Hematopoietic multipotent progenitor cell treated with erythropoietin and hydrocortisone succinate and interleukin-3 and kit ligand, for 8 days (in vitro differentiated cells): ENCODE measurements at regions not wholly inside any gene's neighbourhood (a gene's known extent, or its start where the extent isn't known, plus 50 kb on each side); places are given as distances from the start of the nearest gene placed in this dataset.

Source experiments
- DNase-seq: peaks from one replicate; pipeline ENCODE4 v3.0.0-alpha.2; 2015

- no peak for DNase-seq
These were observed 85.9 kb upstream of the IGF1R start for GRCh38 chr15:98562331-98562937.

- DNase-seq: no peak
These were observed 82.8 kb upstream of the IGF1R start for GRCh38 chr15:98565566-98565965.

- no peak for DNase-seq
These were observed 80.4 kb upstream of the IGF1R start for GRCh38 chr15:98567951-98568350.

GRCh38 chr15:98568382-98569017 is 79.8 kb upstream of the IGF1R start:
- no peak for DNase-seq

- no peak for DNase-seq
These were observed 78.2 kb upstream of the IGF1R start for GRCh38 chr15:98570119-98570518.

GRCh38 chr15:98580572-98580971 is 67.8 kb upstream of the IGF1R start:
- DNase-seq: no peak

- no peak for DNase-seq
These were observed 66.6 kb upstream of the IGF1R start for GRCh38 chr15:98581715-98582114.

GRCh38 chr15:98582900-98583554 is 65.3 kb upstream of the IGF1R start:
- no peak for DNase-seq

GRCh38 chr15:98583771-98584430 is 64.4 kb upstream of the IGF1R start:
- DNase-seq: no peak

GRCh38 chr15:98586066-98586465 is 62.3 kb upstream of the IGF1R start:
- DNase-seq: no peak

- DNase-seq: no peak
These were observed 56.2 kb upstream of the IGF1R start for GRCh38 chr15:98592136-98592535.

GRCh38 chr15:98596131-98596530 is 52.2 kb upstream of the IGF1R start:
- no peak for DNase-seq

- DNase-seq: no peak
These were observed 51.4 kb upstream of the IGF1R start for GRCh38 chr15:98596885-98597392.

GRCh38 chr15:98597666-98598065 is 50.7 kb upstream of the IGF1R start:
- no peak for DNase-seq
